ENCODE measurements at regions not wholly inside any gene's neighbourhood (a gene's known extent, or its start where the extent isn't known, plus 50 kb on each side); places are given as distances from the start of the nearest gene placed in this dataset.
"Not testable (repeated sequence)": the region's sequence is repeated elsewhere in the genome, so short reads cannot be mapped to it uniquely, and the experiment has no call there.

GRCh38 chr5:34441767-34442166 is 214.4 kb upstream of the RAI14 start:
- TF ChIP-seq CTCF, POLR2A, EP300 (IDR thresholded peaks at IDR 0.05): not testable (repeated sequence)

All from suprapubic skin (tissue), 3 donors.